ENCODE measurements at regions not wholly inside any gene's neighbourhood (a gene's known extent, or its start where the extent isn't known, plus 50 kb on each side); places are given as distances from the start of the nearest gene placed in this dataset.

DNA sequence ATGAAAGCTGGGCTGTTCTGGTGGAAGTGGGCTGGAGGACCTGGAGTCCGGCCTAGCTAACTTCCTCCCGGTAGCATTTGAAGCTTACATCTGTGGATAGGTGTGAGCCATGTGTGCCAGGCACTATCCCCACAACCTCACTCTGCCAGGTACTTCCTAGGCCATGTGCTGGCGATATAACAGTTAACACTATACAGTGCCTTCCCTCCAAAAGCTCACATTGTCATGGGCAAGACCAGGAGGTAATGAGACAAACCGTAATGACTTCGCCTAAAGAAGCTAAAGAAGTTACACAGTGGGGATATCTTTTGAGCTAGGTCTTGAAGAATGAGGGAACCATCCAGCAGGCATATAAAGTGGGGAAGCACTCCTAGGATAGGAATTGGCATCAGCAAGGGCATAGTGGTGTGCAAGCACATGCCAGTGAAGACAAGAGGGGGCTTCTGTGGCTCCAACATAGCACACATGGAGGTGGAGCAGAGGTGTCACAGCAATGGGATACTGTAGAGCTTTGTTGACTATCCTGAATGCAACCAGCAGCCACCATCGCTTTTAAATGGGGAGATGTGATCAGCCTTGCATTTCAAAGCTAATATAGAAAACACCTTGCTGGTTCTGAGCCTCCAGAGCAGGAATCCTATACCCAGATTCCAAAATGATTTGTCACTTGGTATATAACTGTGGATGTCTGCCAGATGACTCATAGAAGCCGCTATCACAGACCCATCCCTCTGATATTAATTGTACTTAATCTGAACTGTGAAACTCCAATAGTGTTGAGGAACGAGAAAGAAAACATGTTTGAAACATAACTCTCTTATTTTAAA, 466.3 kb downstream of the LMO4 start:
- H3K9me3 ChIP-seq: no peaks in the 10 kb centered on the region
- H3K27me3 ChIP-seq: no peaks in the 10 kb centered on the region
- intact Hi-C loops (cut with DNase I; ENCODE audit: low total_unique reads): no loop called here
- no peak overlapping the region for H3K4me3 ChIP-seq
- H3K36me3 ChIP-seq: no peaks in the 10 kb centered on the region
- no peaks in the 10 kb centered on the region for H3K4me1 ChIP-seq
- TF ChIP-seq, protein P1, sequence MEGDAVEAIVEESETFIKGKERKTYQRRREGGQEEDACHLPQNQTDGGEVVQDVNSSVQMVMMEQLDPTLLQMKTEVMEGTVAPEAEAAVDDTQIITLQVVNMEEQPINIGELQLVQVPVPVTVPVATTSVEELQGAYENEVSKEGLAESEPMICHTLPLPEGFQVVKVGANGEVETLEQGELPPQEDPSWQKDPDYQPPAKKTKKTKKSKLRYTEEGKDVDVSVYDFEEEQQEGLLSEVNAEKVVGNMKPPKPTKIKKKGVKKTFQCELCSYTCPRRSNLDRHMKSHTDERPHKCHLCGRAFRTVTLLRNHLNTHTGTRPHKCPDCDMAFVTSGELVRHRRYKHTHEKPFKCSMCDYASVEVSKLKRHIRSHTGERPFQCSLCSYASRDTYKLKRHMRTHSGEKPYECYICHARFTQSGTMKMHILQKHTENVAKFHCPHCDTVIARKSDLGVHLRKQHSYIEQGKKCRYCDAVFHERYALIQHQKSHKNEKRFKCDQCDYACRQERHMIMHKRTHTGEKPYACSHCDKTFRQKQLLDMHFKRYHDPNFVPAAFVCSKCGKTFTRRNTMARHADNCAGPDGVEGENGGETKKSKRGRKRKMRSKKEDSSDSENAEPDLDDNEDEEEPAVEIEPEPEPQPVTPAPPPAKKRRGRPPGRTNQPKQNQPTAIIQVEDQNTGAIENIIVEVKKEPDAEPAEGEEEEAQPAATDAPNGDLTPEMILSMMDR (IDR thresholded peaks at IDR 0.05 in 4 of 5, conservative IDR thresholded peaks at IDR 0.05 in 1 of 5): no peak
- no peak for TF ChIP-seq POLR2A (IDR thresholded peaks at IDR 0.05)
- DNase-seq (no peak), ATAC-seq (no peak)
- in situ Hi-C loops (cut with MboI; ENCODE audit: low sequenced_read_pairs in 4 of 4): no loop called here
- no peak overlapping the region for H3K27ac ChIP-seq

DNA sequence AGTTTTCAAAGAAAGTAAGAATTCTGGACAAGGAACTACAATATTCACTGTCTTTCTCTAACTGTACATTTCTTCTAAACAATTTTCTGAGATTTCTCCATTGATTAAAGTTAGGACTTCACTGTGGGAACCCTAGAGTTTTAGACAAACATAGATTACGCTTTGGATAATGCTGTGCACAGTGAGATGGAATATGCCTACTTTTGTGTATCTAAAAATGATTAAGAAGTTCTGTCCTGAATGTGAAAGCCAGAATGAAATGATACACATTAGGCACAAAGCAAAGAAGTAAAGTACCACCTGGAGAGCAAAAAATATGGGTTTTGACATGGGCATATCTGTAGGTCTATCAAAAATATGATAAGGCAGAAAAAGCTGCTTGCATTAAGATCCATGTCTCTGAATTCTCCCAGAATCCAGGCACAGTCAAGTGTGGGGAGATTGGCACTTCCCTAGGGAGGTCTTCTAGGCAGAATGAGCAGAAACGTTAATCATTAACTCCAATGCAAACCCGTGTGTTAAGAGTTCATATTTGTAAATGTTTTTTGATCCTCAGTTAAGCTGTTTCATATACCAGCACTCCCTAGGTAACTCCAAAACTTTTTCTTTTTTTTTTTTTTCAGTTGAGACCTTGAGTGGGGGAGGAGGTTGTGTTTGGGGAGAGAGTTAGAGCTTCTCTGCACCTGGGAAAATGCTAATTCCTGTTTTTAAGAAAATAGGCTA, 467.1 kb downstream of the LMO4 start:
- H3K27ac ChIP-seq: no peak overlapping the region
- in situ Hi-C loops (cut with MboI; ENCODE audit: low sequenced_read_pairs in 4 of 4) (no loop called here), intact Hi-C loops (cut with DNase I; ENCODE audit: low total_unique reads) (no loop called here)
- no peaks in the 10 kb centered on the region for H3K36me3 ChIP-seq
- H3K9me3 ChIP-seq: no peaks in the 10 kb centered on the region
- no peak for TF ChIP-seq POLR2A (IDR thresholded peaks at IDR 0.05)
- TF ChIP-seq, protein P1 (IDR thresholded peaks at IDR 0.05 in 4 of 5, conservative IDR thresholded peaks at IDR 0.05 in 1 of 5): no peak
- ATAC-seq (no peak), DNase-seq (no peak)
- no peaks in the 10 kb centered on the region for H3K27me3 ChIP-seq
- no peak overlapping the region for H3K4me3 ChIP-seq
- H3K4me1 ChIP-seq: no peaks in the 10 kb centered on the region

DNA sequence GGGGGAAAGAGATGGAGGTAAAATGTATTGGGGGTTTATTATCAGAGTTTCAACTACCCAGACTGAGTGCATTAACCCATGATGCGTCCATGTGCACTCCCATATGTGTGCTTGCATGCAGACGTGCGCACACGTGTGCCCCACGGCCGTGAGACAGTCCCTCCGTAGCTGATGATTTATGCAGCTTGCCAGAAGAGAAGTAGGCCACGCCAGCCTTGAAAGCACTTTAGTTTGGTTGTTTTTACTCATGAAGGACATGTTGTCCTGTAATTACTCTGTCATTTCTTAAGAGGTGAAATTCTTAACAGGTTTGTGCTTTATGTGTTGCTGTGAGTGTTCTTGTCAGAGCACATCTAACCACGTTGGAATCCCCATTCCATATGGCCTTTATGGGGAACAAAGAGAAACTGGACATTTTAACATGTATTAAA, 467.8 kb downstream of the LMO4 start:
- Histone ChIP-seq H3K36me3 (no peaks in the 10 kb centered on the region), H3K4me1 (no peaks in the 10 kb centered on the region), H3K27me3 (no peaks in the 10 kb centered on the region), H3K9me3 (no peaks in the 10 kb centered on the region), H3K27ac (no peak overlapping the region), H3K4me3 (no peak overlapping the region)
- DNase-seq (no peak), ATAC-seq (no peak)
- intact Hi-C loops (cut with DNase I; ENCODE audit: low total_unique reads) (no loop called here), in situ Hi-C loops (cut with MboI; ENCODE audit: low sequenced_read_pairs in 4 of 4) (no loop called here)
- TF ChIP-seq, protein P1 (IDR thresholded peaks at IDR 0.05 in 4 of 5, conservative IDR thresholded peaks at IDR 0.05 in 1 of 5): no peak
- no peak for TF ChIP-seq POLR2A (IDR thresholded peaks at IDR 0.05)

DNA sequence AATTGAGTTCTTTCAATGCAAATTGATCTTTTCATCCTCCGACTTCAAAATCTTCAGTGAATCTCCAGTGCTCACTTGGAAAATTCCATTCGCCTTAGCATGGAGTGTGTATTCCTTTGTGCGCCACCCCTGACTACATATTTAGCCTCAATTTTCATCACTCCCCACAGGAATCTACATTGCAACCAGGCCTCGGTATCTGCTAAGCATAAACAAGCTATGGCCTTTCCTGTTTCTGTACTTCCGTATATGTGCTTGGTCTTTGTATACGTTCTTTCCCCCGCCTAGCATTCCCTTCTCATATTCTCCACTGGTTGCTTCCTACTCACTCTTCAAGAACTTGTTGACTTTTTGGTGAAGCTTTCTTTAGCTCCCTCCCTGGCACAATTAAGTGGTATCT, 470.8 kb downstream of the LMO4 start:
- in situ Hi-C loops (cut with MboI; ENCODE audit: low sequenced_read_pairs in 4 of 4): no loop called here
- intact Hi-C loops (cut with DNase I; ENCODE audit: low total_unique reads): no loop called here
- DNase-seq (no peak), ATAC-seq (no peak)
- Histone ChIP-seq H3K36me3 (no peaks in the 10 kb centered on the region), H3K27ac (no peak overlapping the region), H3K27me3 (no peaks in the 10 kb centered on the region), H3K4me3 (no peak overlapping the region), H3K4me1 (no peaks in the 10 kb centered on the region), H3K9me3 (no peaks in the 10 kb centered on the region)
- TF ChIP-seq, protein P1 (IDR thresholded peaks at IDR 0.05 in 4 of 5, conservative IDR thresholded peaks at IDR 0.05 in 1 of 5): no peak
- TF ChIP-seq POLR2A (IDR thresholded peaks at IDR 0.05): no peak

All from gastrocnemius medialis (tissue), 4 donors.